ENCODE measurements at regions not wholly inside any gene's neighbourhood (a gene's known extent, or its start where the extent isn't known, plus 50 kb on each side); places are given as distances from the start of the nearest gene placed in this dataset.

GRCh38 chr1:75067975-75068374, 66.2 kb upstream of the LHX8 start:
- Histone ChIP-seq H3K14ac (ENCODE audit: low read length) (no peak overlapping the region), H2BK120ac (ENCODE audit: low read depth, low read length) (no peak overlapping the region), H2BK15ac (ENCODE audit: low read length) (no peak overlapping the region), H3K9ac (ENCODE audit: low read depth, low read length, poor library complexity) (no peak overlapping the region), H4K8ac (ENCODE audit: low read depth, low read length) (no peak overlapping the region), H3K18ac (ENCODE audit: low read length) (no peak overlapping the region), H3K4ac (ENCODE audit: low read length) (no peak overlapping the region), H2AFZ (ENCODE audit: low read length) (no peak overlapping the region), H3K36me3 (replicated peaks in 1 of 2; ENCODE audit: control insufficient read depth in 2 of 2, insufficient read depth in 2 of 2, low read length in 2 of 2) (no peaks in the 10 kb centered on the region), H3K4me2 (ENCODE audit: insufficient read depth, low read length, poor library complexity, severe bottlenecking) (no peak overlapping the region), H4K91ac (ENCODE audit: low read depth, low read length, poor library complexity) (no peak overlapping the region), H3K27ac (replicated peaks; ENCODE audit: low read length) (no peak overlapping the region), H2BK5ac (ENCODE audit: low read length) (no peak overlapping the region), H3K4me3 (ENCODE audit: low read length in 2 of 2) (no peak overlapping the region), H3K4me1 (ENCODE audit: control insufficient read depth in 2 of 2, insufficient read depth in 1 of 2, low read depth in 1 of 2, low read length in 2 of 2) (no peaks in the 10 kb centered on the region), H3K23ac (ENCODE audit: low read depth, low read length, poor library complexity) (no peak overlapping the region), H3K27me3 (ENCODE audit: control insufficient read depth in 3 of 3, insufficient read depth in 3 of 3, low read depth in 1 of 3, low read length in 3 of 3) (no peaks in the 10 kb centered on the region), H2BK12ac (ENCODE audit: low read length) (no peak overlapping the region), H2AK5ac (ENCODE audit: low read depth, low read length) (no peak overlapping the region), H3K79me1 (ENCODE audit: low read depth, low read length) (no peaks in the 10 kb centered on the region), H3K9me3 (replicated peaks in 1 of 2; ENCODE audit: control insufficient read depth in 2 of 2, insufficient read depth in 1 of 2, low read depth in 1 of 2, low read length in 2 of 2) (no peaks in the 10 kb centered on the region)
- no CpG with 5 or more reads among the region's 1 CpG for WGBS, 2 donors (ENCODE audit: extremely low coverage in 2 of 2, insufficient read length in 2 of 2, insufficient replicate concordance in 1 of 2)
- DNase-seq (ENCODE audit: low spot score): no peak

- no peak overlapping the region for H3K27ac ChIP-seq (replicated peaks; ENCODE audit: low read length)
Observed at GRCh38 chr1:75074831-75075395, 59.3 kb upstream of the LHX8 start.

GRCh38 chr1:75079538-75080290, 54.5 kb upstream of the LHX8 start:
- Histone ChIP-seq H3K9me3 (replicated peaks in 1 of 2; ENCODE audit: control insufficient read depth in 2 of 2, insufficient read depth in 1 of 2, low read depth in 1 of 2, low read length in 2 of 2) (no peaks in the 10 kb centered on the region), H3K18ac (ENCODE audit: low read length) (no peak overlapping the region), H2AK5ac (ENCODE audit: low read depth, low read length) (no peak overlapping the region), H3K4ac (ENCODE audit: low read length) (no peak overlapping the region), H3K23ac (ENCODE audit: low read depth, low read length, poor library complexity) (no peak overlapping the region), H3K9ac (ENCODE audit: low read depth, low read length, poor library complexity) (no peak overlapping the region), H2AFZ (ENCODE audit: low read length) (no peak overlapping the region), H3K14ac (ENCODE audit: low read length) (no peak overlapping the region), H3K4me2 (ENCODE audit: insufficient read depth, low read length, poor library complexity, severe bottlenecking) (no peak overlapping the region), H4K8ac (ENCODE audit: low read depth, low read length) (no peak overlapping the region), H2BK5ac (ENCODE audit: low read length) (no peak overlapping the region), H4K91ac (ENCODE audit: low read depth, low read length, poor library complexity) (no peak overlapping the region), H3K27me3 (ENCODE audit: control insufficient read depth in 3 of 3, insufficient read depth in 3 of 3, low read depth in 1 of 3, low read length in 3 of 3) (peaks cover 0 to 2% (median 0%) of the 10 kb centered on the region in 3 experiments), H2BK15ac (ENCODE audit: low read length) (no peak overlapping the region), H3K79me1 (ENCODE audit: low read depth, low read length) (no peaks in the 10 kb centered on the region), H2BK12ac (ENCODE audit: low read length) (no peak overlapping the region), H3K4me1 (ENCODE audit: control insufficient read depth in 2 of 2, insufficient read depth in 1 of 2, low read depth in 1 of 2, low read length in 2 of 2) (peaks cover 0 to 3% of the 10 kb centered on the region in 2 donors), H3K27ac (replicated peaks; ENCODE audit: low read length) (no peak overlapping the region), H3K4me3 (ENCODE audit: low read length in 2 of 2) (no peak overlapping the region), H3K36me3 (replicated peaks in 1 of 2; ENCODE audit: control insufficient read depth in 2 of 2, insufficient read depth in 2 of 2, low read length in 2 of 2) (no peaks in the 10 kb centered on the region), H2BK120ac (ENCODE audit: low read depth, low read length) (no peak overlapping the region)
- no peak for DNase-seq (ENCODE audit: low spot score)
- WGBS, 2 donors (ENCODE audit: extremely low coverage in 2 of 2, insufficient read length in 2 of 2, insufficient replicate concordance in 1 of 2): no CpG with 5 or more reads among the region's 4 CpGs

More at GRCh38 chr1:75074831-75075395, 59.3 kb upstream of the LHX8 start:
- Histone ChIP-seq H3K23ac (ENCODE audit: low read depth, low read length, poor library complexity) (no peak overlapping the region), H3K14ac (ENCODE audit: low read length) (no peak overlapping the region), H2BK120ac (ENCODE audit: low read depth, low read length) (no peak overlapping the region), H3K36me3 (replicated peaks in 1 of 2; ENCODE audit: control insufficient read depth in 2 of 2, insufficient read depth in 2 of 2, low read length in 2 of 2) (no peaks in the 10 kb centered on the region), H3K79me1 (ENCODE audit: low read depth, low read length) (no peaks in the 10 kb centered on the region), H3K4ac (ENCODE audit: low read length) (no peak overlapping the region), H3K18ac (ENCODE audit: low read length) (no peak overlapping the region), H2BK15ac (ENCODE audit: low read length) (no peak overlapping the region), H2BK5ac (ENCODE audit: low read length) (no peak overlapping the region), H3K4me1 (ENCODE audit: control insufficient read depth in 2 of 2, insufficient read depth in 1 of 2, low read depth in 1 of 2, low read length in 2 of 2) (peaks cover 0 to 3% of the 10 kb centered on the region in 2 donors), H3K27me3 (ENCODE audit: control insufficient read depth in 3 of 3, insufficient read depth in 3 of 3, low read depth in 1 of 3, low read length in 3 of 3) (peaks cover 0 to 2% (median 0%) of the 10 kb centered on the region in 3 experiments), H3K9ac (ENCODE audit: low read depth, low read length, poor library complexity) (no peak overlapping the region), H2BK12ac (ENCODE audit: low read length) (no peak overlapping the region), H4K8ac (ENCODE audit: low read depth, low read length) (no peak overlapping the region), H3K9me3 (replicated peaks in 1 of 2; ENCODE audit: control insufficient read depth in 2 of 2, insufficient read depth in 1 of 2, low read depth in 1 of 2, low read length in 2 of 2) (no peaks in the 10 kb centered on the region), H3K4me3 (ENCODE audit: low read length in 2 of 2) (no peak overlapping the region), H4K91ac (ENCODE audit: low read depth, low read length, poor library complexity) (no peak overlapping the region), H2AFZ (ENCODE audit: low read length) (no peak overlapping the region), H3K4me2 (ENCODE audit: insufficient read depth, low read length, poor library complexity, severe bottlenecking) (no peak overlapping the region), H2AK5ac (ENCODE audit: low read depth, low read length) (no peak overlapping the region)
- DNase-seq (ENCODE audit: low spot score): peak; percentile 6
- no CpG with 5 or more reads among the region's 4 CpGs for WGBS, 2 donors (ENCODE audit: extremely low coverage in 2 of 2, insufficient read length in 2 of 2, insufficient replicate concordance in 1 of 2)

- Histone ChIP-seq H3K18ac (ENCODE audit: low read length) (no peak overlapping the region), H3K14ac (ENCODE audit: low read length) (no peak overlapping the region), H3K27me3 (ENCODE audit: control insufficient read depth in 3 of 3, insufficient read depth in 3 of 3, low read depth in 1 of 3, low read length in 3 of 3) (peaks cover 0 to 3% (median 0%) of the 10 kb centered on the region in 3 experiments), H3K4ac (ENCODE audit: low read length) (no peak overlapping the region), H3K4me2 (ENCODE audit: insufficient read depth, low read length, poor library complexity, severe bottlenecking) (no peak overlapping the region), H2BK12ac (ENCODE audit: low read length) (no peak overlapping the region), H4K91ac (ENCODE audit: low read depth, low read length, poor library complexity) (no peak overlapping the region), H2AFZ (ENCODE audit: low read length) (no peak overlapping the region), H2BK5ac (ENCODE audit: low read length) (no peak overlapping the region), H3K4me3 (ENCODE audit: low read length in 2 of 2) (no peak overlapping the region), H4K8ac (ENCODE audit: low read depth, low read length) (no peak overlapping the region), H3K9ac (ENCODE audit: low read depth, low read length, poor library complexity) (no peak overlapping the region), H3K79me1 (ENCODE audit: low read depth, low read length) (no peaks in the 10 kb centered on the region), H2BK15ac (ENCODE audit: low read length) (no peak overlapping the region), H3K27ac (replicated peaks; ENCODE audit: low read length) (no peak overlapping the region), H3K36me3 (replicated peaks in 1 of 2; ENCODE audit: control insufficient read depth in 2 of 2, insufficient read depth in 2 of 2, low read length in 2 of 2) (no peaks in the 10 kb centered on the region), H3K9me3 (replicated peaks in 1 of 2; ENCODE audit: control insufficient read depth in 2 of 2, insufficient read depth in 1 of 2, low read depth in 1 of 2, low read length in 2 of 2) (no peaks in the 10 kb centered on the region), H2AK5ac (ENCODE audit: low read depth, low read length) (no peak overlapping the region), H3K23ac (ENCODE audit: low read depth, low read length, poor library complexity) (no peak overlapping the region), H2BK120ac (ENCODE audit: low read depth, low read length) (no peak overlapping the region), H3K4me1 (ENCODE audit: control insufficient read depth in 2 of 2, insufficient read depth in 1 of 2, low read depth in 1 of 2, low read length in 2 of 2) (no peaks in the 10 kb centered on the region)
- WGBS, 2 donors (ENCODE audit: extremely low coverage in 2 of 2, insufficient read length in 2 of 2, insufficient replicate concordance in 1 of 2): no CpG with 5 or more reads among the region's 1 CpG
- no peak for DNase-seq (ENCODE audit: low spot score)
Observed at GRCh38 chr1:75083223-75083622, 51.0 kb upstream of the LHX8 start.
